Mesendoderm (in vitro differentiated cells): ENCODE measurements at regions not wholly inside any gene's neighbourhood (a gene's known extent, or its start where the extent isn't known, plus 50 kb on each side); places are given as distances from the start of the nearest gene placed in this dataset.

Experiments used
- DNase-seq: peaks from one replicate; pipeline ENCODE4 v3.0.0; 2013
- H2AK5ac ChIP-seq: 2 replicates; pipeline ENCODE4 v1.6.1; 2013; ENCODE audit warnings: low read length, inconsistent platforms
- H2BK120ac ChIP-seq: 2 replicates; pipeline ENCODE4 v1.6.1; 2013; ENCODE audit warnings: low read depth, mild to moderate bottlenecking, low read length, moderate library complexity, mixed read lengths
- H2BK15ac ChIP-seq: replicated peaks from 2 replicates; pipeline ENCODE4 v1.6.1; 2013; ENCODE audit warnings: low read depth, mild to moderate bottlenecking, moderate library complexity
- H2BK5ac ChIP-seq: 2 replicates; pipeline ENCODE4 v1.6.1; 2013; ENCODE audit warnings: low read length, inconsistent platforms
- H3K18ac ChIP-seq: 2 replicates; pipeline ENCODE4 v1.6.1; 2013; ENCODE audit warnings: mild to moderate bottlenecking, low read length, mixed read lengths
- H3K23ac ChIP-seq: one replicate; pipeline ENCODE4 v1.6.1; 2013; ENCODE audit warnings: low read length
- H3K27ac ChIP-seq: 2 replicates; pipeline ENCODE4 v1.5.1; 2013; ENCODE audit warnings: low read depth, mild to moderate bottlenecking, inconsistent platforms, low read length, moderate library complexity
- H3K27me3 ChIP-seq: 2 replicates; pipeline ENCODE4 v1.6.1; 2013; ENCODE audit warnings: low read length, control low read depth, mild to moderate bottlenecking, inconsistent platforms; ENCODE audit not compliant: insufficient read depth, poor library complexity
- H3K36me3 ChIP-seq: 2 replicates; pipeline ENCODE4 v1.6.1; 2013; ENCODE audit warnings: low read length, inconsistent platforms; ENCODE audit not compliant: control insufficient read depth, insufficient read depth
- H3K4ac ChIP-seq: one replicate; pipeline ENCODE4 v1.6.1; 2013; ENCODE audit warnings: low read depth, mild to moderate bottlenecking, low read length, moderate library complexity
- H3K4me1 ChIP-seq: 2 replicates; pipeline ENCODE4 v1.6.1; 2013; ENCODE audit warnings: low read depth, low read length, inconsistent platforms; ENCODE audit not compliant: control insufficient read depth
- H3K4me2 ChIP-seq: 2 replicates; pipeline ENCODE4 v1.6.1; 2013; ENCODE audit warnings: low read length
- H3K4me3 ChIP-seq: 2 replicates; pipeline ENCODE4 v1.5.1; 2013; ENCODE audit warnings: mild to moderate bottlenecking, low read length
- H3K56ac ChIP-seq: one replicate; pipeline ENCODE4 v1.6.1; 2013; ENCODE audit warnings: low read length
- H3K79me1 ChIP-seq: 2 replicates; pipeline ENCODE4 v1.6.1; 2013; ENCODE audit warnings: low read length, inconsistent platforms
- H3K79me2 ChIP-seq: 2 replicates; pipeline ENCODE4 v1.6.1; 2013; ENCODE audit warnings: mild to moderate bottlenecking, low read length; ENCODE audit not compliant: control insufficient read depth, insufficient read depth
- H3K9ac ChIP-seq: 2 replicates; pipeline ENCODE4 v1.6.1; 2013; ENCODE audit warnings: low read length, inconsistent platforms
- H4K5ac ChIP-seq: one replicate; pipeline ENCODE4 v1.6.1; 2013; ENCODE audit warnings: low read length
- H4K8ac ChIP-seq: one replicate; pipeline ENCODE4 v1.6.1; 2013; ENCODE audit warnings: low read depth, mild to moderate bottlenecking, control low read depth, low read length, moderate library complexity
- WGBS: extraction: QIAGEN DNeasy Blood & Tissue Kit; methylation state at CpG from one replicate; pipeline ENCODE4 v1.1.7; 2013; ENCODE audit warnings: low lambda C conversion rate, missing lambda C conversion rate; ENCODE audit not compliant: insufficient coverage; ENCODE audit errors: extremely low coverage; 5-methylcytosine and 5-hydroxymethylcytosine counted together

- H2BK120ac ChIP-seq: no peak overlapping the region
- H3K4me3 ChIP-seq: no peak overlapping the region
- H3K4me1 ChIP-seq: no peaks in the 10 kb centered on the region
- no peaks in the 10 kb centered on the region for H3K79me2 ChIP-seq
- H2BK5ac ChIP-seq: no peak overlapping the region
- H3K9ac ChIP-seq: no peak overlapping the region
- H4K8ac ChIP-seq: no peak overlapping the region
- no peak overlapping the region for H3K4ac ChIP-seq
- no peak overlapping the region for H3K4me2 ChIP-seq
- DNase-seq: no peak
- H3K79me1 ChIP-seq: no peaks in the 10 kb centered on the region
- H3K27ac ChIP-seq: no peak overlapping the region
- H3K23ac ChIP-seq: no peak overlapping the region
- H4K5ac ChIP-seq: no peak overlapping the region
- no peak overlapping the region for H3K56ac ChIP-seq
- H2BK15ac ChIP-seq: no peak overlapping the region
- no peak overlapping the region for H3K18ac ChIP-seq
- no CpG with 5 or more reads among the region's 3 CpGs for WGBS
- H2AK5ac ChIP-seq: no peak overlapping the region
- no peaks in the 10 kb centered on the region for H3K27me3 ChIP-seq
- H3K36me3 ChIP-seq: no peaks in the 10 kb centered on the region
Observed at GRCh38 chr3:79926522-79926921, 158.7 kb upstream of the ROBO1 start.

- Histone ChIP-seq H3K4me2 (no peak overlapping the region), H3K23ac (no peak overlapping the region), H3K9ac (no peak overlapping the region), H3K18ac (no peak overlapping the region), H3K56ac (no peak overlapping the region), H3K79me2 (no peaks in the 10 kb centered on the region), H3K36me3 (no peaks in the 10 kb centered on the region), H4K5ac (no peak overlapping the region), H3K4me1 (no peaks in the 10 kb centered on the region), H2BK15ac (no peak overlapping the region), H4K8ac (no peak overlapping the region), H2BK120ac (no peak overlapping the region), H3K4me3 (no peak overlapping the region), H3K27ac (no peak overlapping the region), H2BK5ac (no peak overlapping the region), H3K27me3 (no peaks in the 10 kb centered on the region), H3K79me1 (no peaks in the 10 kb centered on the region), H3K4ac (no peak overlapping the region), H2AK5ac (no peak overlapping the region)
- no peak for DNase-seq
Observed at GRCh38 chr3:79922633-79923032, 154.8 kb upstream of the ROBO1 start.

- Histone ChIP-seq H4K5ac (no peak overlapping the region), H3K4ac (no peak overlapping the region), H2AK5ac (no peak overlapping the region), H3K79me2 (no peaks in the 10 kb centered on the region), H3K4me2 (no peak overlapping the region), H3K36me3 (no peaks in the 10 kb centered on the region), H2BK120ac (no peak overlapping the region), H3K4me3 (no peak overlapping the region), H3K4me1 (no peaks in the 10 kb centered on the region), H3K18ac (no peak overlapping the region), H3K79me1 (no peaks in the 10 kb centered on the region), H3K9ac (no peak overlapping the region), H3K27me3 (no peaks in the 10 kb centered on the region), H4K8ac (no peak overlapping the region), H3K27ac (no peak overlapping the region), H3K23ac (no peak overlapping the region), H2BK5ac (no peak overlapping the region), H2BK15ac (no peak overlapping the region), H3K56ac (no peak overlapping the region)
- WGBS: no CpG with 5 or more reads among the region's 2 CpGs
- no peak for DNase-seq
Observed at GRCh38 chr3:79917561-79917960, 149.8 kb upstream of the ROBO1 start.

- no CpG with 5 or more reads among the region's 2 CpGs for WGBS
- no peaks in the 10 kb centered on the region for H3K36me3 ChIP-seq
Observed at GRCh38 chr3:79910337-79910736, 142.5 kb upstream of the ROBO1 start.

GRCh38 chr3:79906106-79906505 lies 138.3 kb upstream of the ROBO1 start:
- no peaks in the 10 kb centered on the region for H3K27me3 ChIP-seq
- no peak overlapping the region for H4K5ac ChIP-seq
- no peak overlapping the region for H2BK120ac ChIP-seq
- H4K8ac ChIP-seq: no peak overlapping the region
- no peaks in the 10 kb centered on the region for H3K79me1 ChIP-seq
- DNase-seq: no peak
- no peak overlapping the region for H3K27ac ChIP-seq
- H2AK5ac ChIP-seq: no peak overlapping the region
- no peak overlapping the region for H2BK15ac ChIP-seq
- no peak overlapping the region for H3K4me2 ChIP-seq
- H3K4me3 ChIP-seq: no peak overlapping the region
- H3K23ac ChIP-seq: no peak overlapping the region
- H3K36me3 ChIP-seq: no peaks in the 10 kb centered on the region
- no peak overlapping the region for H3K56ac ChIP-seq
- H2BK5ac ChIP-seq: no peak overlapping the region
- no peak overlapping the region for H3K4ac ChIP-seq
- no peaks in the 10 kb centered on the region for H3K4me1 ChIP-seq
- WGBS: no CpG with 5 or more reads among the region's 4 CpGs
- no peak overlapping the region for H3K18ac ChIP-seq
- H3K79me2 ChIP-seq: no peaks in the 10 kb centered on the region
- H3K9ac ChIP-seq: no peak overlapping the region

More at GRCh38 chr3:79910337-79910736, 142.5 kb upstream of the ROBO1 start:
- Histone ChIP-seq H3K27me3 (no peaks in the 10 kb centered on the region), H2BK120ac (no peak overlapping the region), H3K79me1 (no peaks in the 10 kb centered on the region), H3K56ac (no peak overlapping the region), H2BK15ac (no peak overlapping the region), H2AK5ac (no peak overlapping the region), H3K27ac (no peak overlapping the region), H2BK5ac (no peak overlapping the region), H3K9ac (no peak overlapping the region), H4K8ac (no peak overlapping the region), H3K23ac (no peak overlapping the region), H3K18ac (no peak overlapping the region), H3K4me2 (no peak overlapping the region), H3K4ac (no peak overlapping the region), H3K79me2 (no peaks in the 10 kb centered on the region), H3K4me1 (no peaks in the 10 kb centered on the region), H4K5ac (no peak overlapping the region), H3K4me3 (no peak overlapping the region)
- peak; percentile 34 for DNase-seq

GRCh38 chr3:79902151-79902550 lies 134.4 kb upstream of the ROBO1 start:
- no peak overlapping the region for H2BK5ac ChIP-seq
- H4K5ac ChIP-seq: no peak overlapping the region
- WGBS: 100% methylated on average over 2 of the region's 3 CpGs

More at GRCh38 chr3:79902151-79902550, 134.4 kb upstream of the ROBO1 start:
- H3K18ac ChIP-seq: no peak overlapping the region
- no peak overlapping the region for H4K8ac ChIP-seq
- no peak overlapping the region for H3K9ac ChIP-seq
- no peaks in the 10 kb centered on the region for H3K4me1 ChIP-seq
- H2BK120ac ChIP-seq: no peak overlapping the region
- no peaks in the 10 kb centered on the region for H3K79me1 ChIP-seq
- H3K4me3 ChIP-seq: no peak overlapping the region
- no peak overlapping the region for H3K23ac ChIP-seq
- DNase-seq: no peak
- no peaks in the 10 kb centered on the region for H3K36me3 ChIP-seq
- H3K27me3 ChIP-seq: no peaks in the 10 kb centered on the region
- no peak overlapping the region for H2BK15ac ChIP-seq
- no peaks in the 10 kb centered on the region for H3K79me2 ChIP-seq
- H2AK5ac ChIP-seq: no peak overlapping the region
- H3K4ac ChIP-seq: no peak overlapping the region
- no peak overlapping the region for H3K27ac ChIP-seq
- no peak overlapping the region for H3K4me2 ChIP-seq
- no peak overlapping the region for H3K56ac ChIP-seq
